KMS-11 (cell line): ENCODE measurements at regions not wholly inside any gene's neighbourhood (a gene's known extent, or its start where the extent isn't known, plus 50 kb on each side); places are given as distances from the start of the nearest gene placed in this dataset.
"Not testable (repeated sequence)": the region's sequence is repeated elsewhere in the genome, so short reads cannot be mapped to it uniquely, and the experiment has no call there.

ENCODE experiments used
- H2AFZ ChIP-seq: fragments of 200-600 bp; sonication (generic); 2 replicates; pipeline ENCODE4 v1.6.1; 2016; ENCODE audit warnings: antibody characterized with exemption, mixed run types, low read depth
- H3K27ac ChIP-seq: fragments of 200-600 bp; sonication (generic); 2 replicates; pipeline ENCODE4 v1.6.1; 2016; ENCODE audit warnings: mild to moderate bottlenecking, mixed run types
- H3K27me3 ChIP-seq: fragments of 200-600 bp; sonication (generic); 2 replicates; pipeline ENCODE4 v1.6.1; 2017; ENCODE audit warnings: mild to moderate bottlenecking, low read depth, mixed run types, moderate library complexity; ENCODE audit not compliant: insufficient read depth
- H3K36me3 ChIP-seq: fragments of 200-600 bp; sonication (generic); 2 replicates; pipeline ENCODE4 v1.6.1; 2017; ENCODE audit warnings: mild to moderate bottlenecking, mixed run types; ENCODE audit not compliant: insufficient read depth
- H3K4me1 ChIP-seq: fragments of 200-600 bp; sonication (generic); 2 replicates; pipeline ENCODE4 v1.6.1; 2016; ENCODE audit warnings: mild to moderate bottlenecking, low read depth, mixed run types; ENCODE audit not compliant: poor library complexity, severe bottlenecking
- H3K4me2 ChIP-seq: fragments of 200-600 bp; sonication (generic); 2 replicates; pipeline ENCODE4 v1.7.0; 2016; ENCODE audit warnings: mild to moderate bottlenecking, mixed run types
- H3K4me3 ChIP-seq: fragments of 200-600 bp; sonication (generic); IDR thresholded peaks from 2 replicates; pipeline ENCODE4 v1.6.1; 2017; ENCODE audit warnings: low read depth, low read length, mixed read lengths; ENCODE audit not compliant: insufficient read depth
- H3K79me2 ChIP-seq: fragments of 200-600 bp; sonication (generic); 2 replicates; pipeline ENCODE4 v1.6.1; 2016; ENCODE audit warnings: low read depth, mixed run types; ENCODE audit not compliant: insufficient read depth
- H3K9ac ChIP-seq: fragments of 200-600 bp; sonication (generic); 2 replicates; pipeline ENCODE4 v1.6.1; 2016; ENCODE audit warnings: mild to moderate bottlenecking, mixed run types
- H4K20me1 ChIP-seq: fragments of 200-600 bp; sonication (generic); 2 replicates; pipeline ENCODE4 v1.6.1; 2016; ENCODE audit warnings: mild to moderate bottlenecking, mixed run types; ENCODE audit not compliant: insufficient read depth
- TF ChIP-seq, protein P1 (sequence below): fragments of 200-600 bp; sonication (generic); conservative IDR thresholded peaks from 2 replicates; pipeline ENCODE4 v1.6.1; 2017; ENCODE audit warnings: low read depth, mild to moderate bottlenecking, antibody characterized with exemption, low read length, moderate library complexity, mixed read lengths

DNA sequence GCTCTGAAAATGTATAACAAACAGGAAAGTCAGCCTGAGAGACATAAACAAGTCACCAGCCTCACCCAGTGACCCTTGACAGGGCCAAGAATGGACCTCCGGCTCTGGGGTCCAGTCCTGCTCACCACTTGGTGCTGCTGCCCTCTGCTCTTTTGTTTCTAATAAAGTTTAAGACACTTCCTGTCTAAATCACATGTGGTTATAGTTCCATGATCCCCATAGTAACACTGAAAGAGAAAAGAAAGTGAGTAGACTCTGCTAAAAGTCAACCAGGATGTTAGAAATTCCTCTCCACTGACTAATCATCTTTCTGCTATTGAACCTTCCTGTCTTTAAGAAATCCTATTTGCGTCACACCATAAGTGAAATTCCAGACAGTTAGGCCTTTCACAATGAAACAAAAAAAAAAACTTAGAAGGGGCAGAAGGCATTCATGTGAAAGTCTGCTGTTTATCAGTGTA, 179.2 kb upstream of the BET1 start:
- no peaks in the 10 kb centered on the region for H4K20me1 ChIP-seq
- H3K27ac ChIP-seq, result no peak overlapping the region
- H3K79me2 ChIP-seq, result no peaks in the 10 kb centered on the region
- H3K9ac ChIP-seq, result no peak overlapping the region
- TF ChIP-seq, protein P1, sequence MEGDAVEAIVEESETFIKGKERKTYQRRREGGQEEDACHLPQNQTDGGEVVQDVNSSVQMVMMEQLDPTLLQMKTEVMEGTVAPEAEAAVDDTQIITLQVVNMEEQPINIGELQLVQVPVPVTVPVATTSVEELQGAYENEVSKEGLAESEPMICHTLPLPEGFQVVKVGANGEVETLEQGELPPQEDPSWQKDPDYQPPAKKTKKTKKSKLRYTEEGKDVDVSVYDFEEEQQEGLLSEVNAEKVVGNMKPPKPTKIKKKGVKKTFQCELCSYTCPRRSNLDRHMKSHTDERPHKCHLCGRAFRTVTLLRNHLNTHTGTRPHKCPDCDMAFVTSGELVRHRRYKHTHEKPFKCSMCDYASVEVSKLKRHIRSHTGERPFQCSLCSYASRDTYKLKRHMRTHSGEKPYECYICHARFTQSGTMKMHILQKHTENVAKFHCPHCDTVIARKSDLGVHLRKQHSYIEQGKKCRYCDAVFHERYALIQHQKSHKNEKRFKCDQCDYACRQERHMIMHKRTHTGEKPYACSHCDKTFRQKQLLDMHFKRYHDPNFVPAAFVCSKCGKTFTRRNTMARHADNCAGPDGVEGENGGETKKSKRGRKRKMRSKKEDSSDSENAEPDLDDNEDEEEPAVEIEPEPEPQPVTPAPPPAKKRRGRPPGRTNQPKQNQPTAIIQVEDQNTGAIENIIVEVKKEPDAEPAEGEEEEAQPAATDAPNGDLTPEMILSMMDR, result no peak
- H3K36me3 ChIP-seq, result no peaks in the 10 kb centered on the region
- no peak overlapping the region for H3K4me3 ChIP-seq
- no peak overlapping the region for H2AFZ ChIP-seq
- no peaks in the 10 kb centered on the region for H3K27me3 ChIP-seq
- no peak overlapping the region for H3K4me2 ChIP-seq
- peaks cover 6% of the 10 kb centered on the region for H3K4me1 ChIP-seq

DNA sequence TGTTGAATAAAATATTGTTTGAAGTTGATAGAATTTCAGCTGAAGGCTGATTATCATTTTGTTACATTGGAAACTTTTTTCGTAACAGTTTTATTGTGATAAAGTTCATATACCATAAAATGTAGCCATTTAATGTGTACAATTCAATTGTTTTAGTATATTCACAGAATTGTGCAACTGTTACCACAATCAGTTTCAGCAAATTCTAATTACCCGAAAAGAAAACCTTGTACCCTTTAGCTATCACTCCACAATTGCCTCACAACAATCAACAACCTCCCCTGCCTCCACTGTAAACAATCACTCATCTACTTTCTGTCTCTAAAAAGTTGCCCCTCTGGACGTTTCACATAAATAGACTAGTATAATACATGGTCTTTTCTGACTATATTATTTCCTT, 179.7 kb upstream of the BET1 start:
- H3K4me2 ChIP-seq, result no peak overlapping the region
- H3K4me3 ChIP-seq, result no peak overlapping the region
- no peak overlapping the region for H3K9ac ChIP-seq

DNA sequence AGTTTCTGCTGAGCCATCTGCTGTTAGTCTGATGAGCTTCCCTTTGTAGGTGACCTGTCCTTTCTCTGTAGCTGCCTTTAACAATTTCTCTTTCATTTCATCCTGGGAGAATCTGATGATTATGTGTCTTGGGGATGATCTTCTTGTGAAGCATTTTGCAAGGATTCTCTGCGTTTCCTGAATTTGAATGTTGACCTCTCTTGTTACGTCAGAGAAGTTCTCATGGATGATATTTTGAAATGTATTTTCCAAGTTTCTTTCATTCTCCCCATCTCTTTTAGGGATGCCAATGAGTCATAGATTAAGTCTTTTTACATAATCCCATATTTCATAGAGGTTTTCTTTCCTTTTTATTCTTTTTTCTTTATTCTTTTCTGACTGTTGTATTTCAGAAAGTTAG, 184.2 kb upstream of the BET1 start:
- no peak overlapping the region for H3K4me3 ChIP-seq
- H3K9ac ChIP-seq, result no peak overlapping the region
- H3K36me3 ChIP-seq, result no peaks in the 10 kb centered on the region
- no peaks in the 10 kb centered on the region for H4K20me1 ChIP-seq
- no peak overlapping the region for H2AFZ ChIP-seq
- no peak overlapping the region for H3K4me2 ChIP-seq
- no peak overlapping the region for H3K27ac ChIP-seq
- no peaks in the 10 kb centered on the region for H3K79me2 ChIP-seq
- no peaks in the 10 kb centered on the region for H3K4me1 ChIP-seq
- no peaks in the 10 kb centered on the region for H3K27me3 ChIP-seq
- TF ChIP-seq, protein P1, result no peak

More for the DNA sequence above, 179.7 kb upstream of the BET1 start:
- TF ChIP-seq, protein P1, result no peak
- no peaks in the 10 kb centered on the region for H3K79me2 ChIP-seq
- H3K27me3 ChIP-seq, result no peaks in the 10 kb centered on the region
- H4K20me1 ChIP-seq, result no peaks in the 10 kb centered on the region
- H3K27ac ChIP-seq, result no peak overlapping the region
- H3K36me3 ChIP-seq, result no peaks in the 10 kb centered on the region
- H2AFZ ChIP-seq, result no peak overlapping the region
- H3K4me1 ChIP-seq, result peaks cover under 1% of the 10 kb centered on the region

DNA sequence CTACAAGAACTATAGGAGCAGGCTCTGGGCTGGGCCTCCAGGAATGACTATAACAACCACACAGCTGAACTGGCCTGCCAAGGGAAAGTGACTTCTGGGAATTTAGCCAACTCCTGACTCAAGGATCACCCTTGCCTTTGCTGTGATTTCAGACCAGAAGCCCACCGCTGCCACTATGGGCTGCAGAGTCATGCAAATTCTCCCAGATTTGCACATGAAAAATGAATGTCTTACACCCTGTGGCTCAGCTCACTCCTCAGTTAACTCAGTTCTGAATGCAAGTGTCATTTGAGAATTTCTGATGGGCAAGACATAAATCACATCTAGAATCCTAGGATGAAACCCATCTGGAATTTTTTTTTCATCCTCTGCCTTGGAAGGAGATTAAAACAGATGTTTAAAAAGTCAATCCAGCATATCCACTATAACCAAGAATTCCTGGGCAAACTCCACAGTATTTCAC, 186.5 kb upstream of the BET1 start:
- no peaks in the 10 kb centered on the region for H3K4me1 ChIP-seq
- H3K4me3 ChIP-seq, result no peak overlapping the region
- no peak overlapping the region for H3K4me2 ChIP-seq
- no peaks in the 10 kb centered on the region for H4K20me1 ChIP-seq
- H3K27ac ChIP-seq, result no peak overlapping the region
- H3K79me2 ChIP-seq, result no peaks in the 10 kb centered on the region
- H3K27me3 ChIP-seq, result no peaks in the 10 kb centered on the region
- no peak overlapping the region for H3K9ac ChIP-seq
- TF ChIP-seq, protein P1, result no peak
- H2AFZ ChIP-seq, result no peak overlapping the region
- no peaks in the 10 kb centered on the region for H3K36me3 ChIP-seq

DNA sequence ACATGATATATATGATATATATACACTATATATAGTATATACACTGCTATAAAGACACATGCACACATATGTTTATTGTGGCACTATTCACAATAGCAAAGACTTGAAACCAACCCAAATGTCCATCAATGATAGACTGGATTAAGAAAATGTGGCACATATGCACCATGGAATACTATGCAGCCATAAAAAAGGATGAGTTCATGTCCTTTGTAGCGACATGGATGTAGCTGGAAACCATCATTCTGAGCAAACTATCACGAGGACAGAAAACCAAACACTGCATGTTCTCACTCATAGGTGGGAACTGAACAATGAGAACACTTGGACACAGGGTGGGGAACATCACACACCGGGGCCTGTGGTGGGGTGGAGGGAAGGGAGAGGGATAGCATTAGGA, 190.3 kb upstream of the BET1 start:
- H3K4me3 ChIP-seq, H2AFZ ChIP-seq, H3K4me1 ChIP-seq, H3K27me3 ChIP-seq, H3K36me3 ChIP-seq, H3K4me2 ChIP-seq, H3K79me2 ChIP-seq, H3K9ac ChIP-seq, H4K20me1 ChIP-seq, H3K27ac ChIP-seq: not testable (repeated sequence)
